B cell (primary cell): ENCODE measurements at regions not wholly inside any gene's neighbourhood (a gene's known extent, or its start where the extent isn't known, plus 50 kb on each side); places are given as distances from the start of the nearest gene placed in this dataset.

Experiments used
- ATAC-seq: fragments of 200-7000 bp; cut with Tn5 transposase; one replicate; pipeline ENCODE4 v1.10.0; 2021; ENCODE audit warnings: low read depth, mild to moderate bottlenecking, moderate number of reproducible peaks, moderate library complexity
- CTCF ChIA-PET: fragments of 350-600 bp; sonication (Branson Sonifier 250); formaldehyde crosslinking; loops from one replicate; lab custom pipeline; 2021; ENCODE audit warnings: antibody characterized with exemption, inconsistent platforms; lab: Charles Lee
- POLR2A ChIA-PET: fragments of 350-600 bp; sonication (Branson Sonifier 250); formaldehyde crosslinking; loops from one replicate; lab custom pipeline; 2021; ENCODE audit warnings: antibody characterized with exemption; lab: Charles Lee
- DNase-seq: peaks from one replicate; pipeline ENCODE4 v3.0.0; 2013
- H2AFZ ChIP-seq: 2 replicates; pipeline ENCODE4 v1.6.1; 2012; ENCODE audit warnings: mild to moderate bottlenecking, low read depth, low read length; ENCODE audit not compliant: insufficient read depth, poor library complexity, severe bottlenecking
- H3K27ac ChIP-seq, 2 donors: 1 replicate in 1 of 2; 2 replicates in 1 of 2; pipeline ENCODE4 v1.5.1; 2012 to 2013; ENCODE audit warnings: low read length in 2 of 2, mild to moderate bottlenecking in 2 of 2, moderate library complexity in 1 of 2
- H3K27me3 ChIP-seq, 4 experiments: fragments of 200-600 bp in 1 of 4; sonication (generic) in 1 of 4; replicated peaks in 1 of 4; 1 replicate in 2 of 4; 2 replicates in 2 of 4; pipeline versions ENCODE4 v1.6.1 to v1.7.0; 2013 to 2016; ENCODE audit warnings: low read length in 3 of 4, mild to moderate bottlenecking in 2 of 4, mixed read lengths in 1 of 4, moderate library complexity in 1 of 4; ENCODE audit not compliant: insufficient read depth in 4 of 4, control insufficient read depth in 3 of 4; ENCODE audit errors: control extremely low read depth in 1 of 4
- H3K36me3 ChIP-seq, 2 experiments: replicated peaks in 1 of 2; 1 replicate in 1 of 2; 2 replicates in 1 of 2; pipeline versions ENCODE4 v1.6.1 to v1.7.1; 2013; ENCODE audit warnings: low read length in 1 of 2; ENCODE audit not compliant: insufficient read depth in 2 of 2, control insufficient read depth in 1 of 2; ENCODE audit errors: control extremely low read depth in 1 of 2, extremely low read depth in 1 of 2
- H3K4me1 ChIP-seq, 2 donors: fragments of 200-600 bp in 1 of 2; sonication (generic) in 1 of 2; 1 replicate in 1 of 2; 2 replicates in 1 of 2; pipeline versions ENCODE4 v1.5.1 to v1.6.1; 2013 to 2017; ENCODE audit warnings: low read length in 2 of 2; ENCODE audit not compliant: control insufficient read depth in 2 of 2, insufficient read depth in 2 of 2
- H3K4me2 ChIP-seq: replicated peaks from 2 replicates; pipeline ENCODE3; 2012; ENCODE audit warnings: mild to moderate bottlenecking, low read depth, low read length; ENCODE audit not compliant: poor library complexity, severe bottlenecking
- H3K4me3 ChIP-seq, 5 experiments: fragments of 200-600 bp in 1 of 5; sonication (generic) in 1 of 5; 1 replicate in 3 of 5; 2 replicates in 2 of 5; pipeline versions ENCODE4 v1.5.1 to v1.7.0; 2011 to 2016; ENCODE audit warnings: low read length in 4 of 5, mild to moderate bottlenecking in 4 of 5, low read depth in 2 of 5, control low read depth in 1 of 5, moderate library complexity in 1 of 5; ENCODE audit not compliant: insufficient read depth in 1 of 5; ENCODE audit errors: control extremely low read depth in 1 of 5, extremely low read depth in 1 of 5
- H3K79me2 ChIP-seq: fragments of 200-600 bp; sonication (generic); one replicate; pipeline ENCODE4 v1.6.0; 2016; ENCODE audit warnings: low read length; ENCODE audit not compliant: control insufficient read depth, insufficient read depth
- H3K9ac ChIP-seq: fragments of 200-600 bp; sonication (generic); 2 replicates; pipeline ENCODE4 v1.6.1; 2017; ENCODE audit warnings: mild to moderate bottlenecking, low read length, moderate library complexity
- H3K9me3 ChIP-seq, 3 donors: one replicate each; pipeline versions ENCODE4 v1.6.1 to v1.7.1; 2013; ENCODE audit warnings: low read length in 2 of 3; ENCODE audit not compliant: control insufficient read depth in 2 of 3, insufficient read depth in 1 of 3; ENCODE audit errors: control extremely low read depth in 1 of 3
- H4K20me1 ChIP-seq: 2 replicates; pipeline ENCODE4 v1.6.0; 2012; ENCODE audit warnings: mild to moderate bottlenecking, low read length; ENCODE audit not compliant: insufficient read depth, control insufficient read depth, poor library complexity, severe bottlenecking
- H3K27ac Mint-ChIP-seq: one replicate; pipeline ENCODE4 v1.8.0; 2021; ENCODE audit warnings: mixed read lengths
- H3K27me3 Mint-ChIP-seq: one replicate; pipeline ENCODE4 v1.8.0; 2021; ENCODE audit warnings: mixed read lengths
- H3K4me1 Mint-ChIP-seq: one replicate; pipeline ENCODE4 v1.8.0; 2021; ENCODE audit warnings: mixed read lengths
- H3K4me3 Mint-ChIP-seq: one replicate; pipeline ENCODE4 v1.8.0; 2021; ENCODE audit warnings: mixed read lengths
- H3K9me3 Mint-ChIP-seq: one replicate; pipeline ENCODE4 v1.8.0; 2022; ENCODE audit warnings: mixed read lengths; ENCODE audit not compliant: insufficient read depth
- EZH2 ChIP-seq: IDR thresholded peaks from 2 replicates; pipeline ENCODE4 v1.6.1; 2012; ENCODE audit warnings: borderline replicate concordance, low read depth, mild to moderate bottlenecking, moderate library complexity, low read length; ENCODE audit not compliant: insufficient read depth, poor library complexity, severe bottlenecking
- WGBS: methylation state at CpG from one replicate; pipeline ENCODE4 v1.1.5; 2013; ENCODE audit warnings: missing lambda C conversion rate; ENCODE audit not compliant: insufficient coverage; 5-methylcytosine and 5-hydroxymethylcytosine counted together
- intact Hi-C: fragments of 100-400 bp; cut with micrococcal nuclease; formaldehyde crosslinking; loops from one replicate; pipeline ENCODE4 v1.10.0; 2022
- TF ChIP-seq, protein P1 (sequence below): fragments of 200-600 bp; IDR thresholded peaks from one replicate; pipeline ENCODE4 v1.8.0; 2022; ENCODE audit warnings: antibody characterized with exemption, mild to moderate bottlenecking

DNA sequence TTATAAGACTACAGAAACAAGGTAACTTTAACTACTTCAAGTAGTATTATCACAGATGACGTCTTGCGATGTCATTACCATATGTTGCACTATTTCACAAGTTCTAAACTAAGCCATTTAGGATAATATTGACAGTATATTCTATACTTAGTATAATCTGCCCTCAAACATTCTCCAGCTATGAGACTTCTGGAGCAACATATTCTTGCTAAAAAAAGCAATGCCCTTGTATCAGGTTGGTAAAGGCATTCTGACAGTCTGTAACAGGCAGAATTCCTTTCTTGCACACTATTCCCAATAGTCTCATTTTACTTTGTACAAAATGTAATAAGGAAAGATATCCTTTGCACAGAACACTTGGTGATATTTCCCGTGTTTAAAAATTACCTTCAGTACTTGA lies 694.8 kb upstream of the PKDCC start:
- H3K4me1 ChIP-seq, result no peaks in the 10 kb centered on the region
- H3K36me3 ChIP-seq, result no peaks in the 10 kb centered on the region
- no peaks in the 10 kb centered on the region for H3K27me3 ChIP-seq
- no peak for TF ChIP-seq EZH2
- TF ChIP-seq, protein P1, sequence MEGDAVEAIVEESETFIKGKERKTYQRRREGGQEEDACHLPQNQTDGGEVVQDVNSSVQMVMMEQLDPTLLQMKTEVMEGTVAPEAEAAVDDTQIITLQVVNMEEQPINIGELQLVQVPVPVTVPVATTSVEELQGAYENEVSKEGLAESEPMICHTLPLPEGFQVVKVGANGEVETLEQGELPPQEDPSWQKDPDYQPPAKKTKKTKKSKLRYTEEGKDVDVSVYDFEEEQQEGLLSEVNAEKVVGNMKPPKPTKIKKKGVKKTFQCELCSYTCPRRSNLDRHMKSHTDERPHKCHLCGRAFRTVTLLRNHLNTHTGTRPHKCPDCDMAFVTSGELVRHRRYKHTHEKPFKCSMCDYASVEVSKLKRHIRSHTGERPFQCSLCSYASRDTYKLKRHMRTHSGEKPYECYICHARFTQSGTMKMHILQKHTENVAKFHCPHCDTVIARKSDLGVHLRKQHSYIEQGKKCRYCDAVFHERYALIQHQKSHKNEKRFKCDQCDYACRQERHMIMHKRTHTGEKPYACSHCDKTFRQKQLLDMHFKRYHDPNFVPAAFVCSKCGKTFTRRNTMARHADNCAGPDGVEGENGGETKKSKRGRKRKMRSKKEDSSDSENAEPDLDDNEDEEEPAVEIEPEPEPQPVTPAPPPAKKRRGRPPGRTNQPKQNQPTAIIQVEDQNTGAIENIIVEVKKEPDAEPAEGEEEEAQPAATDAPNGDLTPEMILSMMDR, result no peak
- no peaks in the 10 kb centered on the region for H3K9me3 Mint-ChIP-seq
- H3K9ac ChIP-seq, result no peak overlapping the region
- H3K4me1 Mint-ChIP-seq, result no peaks in the 10 kb centered on the region
- H4K20me1 ChIP-seq, result no peaks in the 10 kb centered on the region
- no peak overlapping the region for H3K27ac ChIP-seq
- no peaks in the 10 kb centered on the region for H3K79me2 ChIP-seq
- ChIA-PET CTCF (no interaction called here), POLR2A (no interaction called here)
- H3K27ac Mint-ChIP-seq, result no peak overlapping the region
- H3K27me3 Mint-ChIP-seq, result no peaks in the 10 kb centered on the region
- ATAC-seq (no peak), DNase-seq (no peak)
- no peak overlapping the region for H3K4me3 ChIP-seq
- H3K4me3 Mint-ChIP-seq, result no peak overlapping the region
- WGBS, result no CpG with 5 or more reads among the region's 3 CpGs
- no peak overlapping the region for H2AFZ ChIP-seq
- H3K9me3 ChIP-seq, result peaks cover 0 to 1% (median 0%) of the 10 kb centered on the region in 3 donors
- H3K4me2 ChIP-seq, result no peak overlapping the region
- intact Hi-C loops, result no loop called here

DNA sequence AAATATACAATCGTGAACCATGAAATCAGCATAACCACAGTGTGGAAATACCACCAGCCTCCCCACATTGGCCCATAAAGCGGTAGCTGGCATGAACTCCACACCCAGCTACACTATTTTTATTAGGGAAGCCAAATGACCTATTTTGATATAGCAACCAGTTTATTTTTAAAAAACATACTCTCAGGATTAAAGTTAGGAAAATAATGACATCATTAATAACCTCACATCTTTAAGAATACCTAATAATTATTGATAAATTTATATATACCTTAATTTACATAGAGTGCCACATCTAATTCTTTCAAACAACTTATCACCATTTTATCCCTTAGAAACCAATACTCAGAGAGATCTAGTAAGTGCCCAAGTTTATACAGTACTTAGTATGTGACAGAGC lies 692.0 kb upstream of the PKDCC start:
- CTCF ChIA-PET, result no interaction called here
- no peak for ATAC-seq
- no peaks in the 10 kb centered on the region for H3K79me2 ChIP-seq
- H3K9ac ChIP-seq, result no peak overlapping the region
- no peaks in the 10 kb centered on the region for H3K9me3 Mint-ChIP-seq
- no peaks in the 10 kb centered on the region for H3K4me1 Mint-ChIP-seq
- no peak overlapping the region for H3K27ac Mint-ChIP-seq
- no peaks in the 10 kb centered on the region for H4K20me1 ChIP-seq
- no peak overlapping the region for H3K4me3 ChIP-seq
- POLR2A ChIA-PET, result no interaction called here
- TF ChIP-seq EZH2, result no peak
- TF ChIP-seq, protein P1, result no peak
- no peak overlapping the region for H3K4me3 Mint-ChIP-seq
- H3K4me2 ChIP-seq, result no peak overlapping the region
- no peaks in the 10 kb centered on the region for H3K27me3 Mint-ChIP-seq
- 100% methylated on average over 1 of the region's 2 CpGs for WGBS
- no peak for DNase-seq
- intact Hi-C loops, result no loop called here
- H2AFZ ChIP-seq, result no peak overlapping the region
- H3K27me3 ChIP-seq, result no peaks in the 10 kb centered on the region
- peaks cover 0 to 2% (median 1%) of the 10 kb centered on the region in 3 donors for H3K9me3 ChIP-seq
- H3K27ac ChIP-seq, result no peak overlapping the region
- no peaks in the 10 kb centered on the region for H3K4me1 ChIP-seq
- no peaks in the 10 kb centered on the region for H3K36me3 ChIP-seq
